CD14-positive monocyte (primary cell): ENCODE measurements at regions not wholly inside any gene's neighbourhood (a gene's known extent, or its start where the extent isn't known, plus 50 kb on each side); places are given as distances from the start of the nearest gene placed in this dataset.

Experiments used
- DNase-seq, 3 donors: peaks; one replicate each; pipeline ENCODE4 v3.0.0-alpha.2; 2011 to 2022
- H2AFZ ChIP-seq: 2 replicates; pipeline ENCODE4 v1.6.0; 2012; ENCODE audit warnings: mild to moderate bottlenecking, low read depth, low read length, inconsistent platforms; ENCODE audit not compliant: insufficient read depth, poor library complexity, severe bottlenecking
- H3K27ac ChIP-seq, 2 donors: 1 replicate in 1 of 2; 2 replicates in 1 of 2; pipeline ENCODE4 v1.5.1; 2012 to 2013; ENCODE audit warnings: low read length in 2 of 2, control low read depth in 1 of 2, inconsistent platforms in 1 of 2, low read depth in 1 of 2, mild to moderate bottlenecking in 1 of 2
- H3K27me3 ChIP-seq, 2 donors: one replicate each; pipeline versions ENCODE4 v1.6.0 to v1.6.1; 2011 to 2013; ENCODE audit warnings: low read length in 2 of 2; ENCODE audit not compliant: control insufficient read depth in 2 of 2, insufficient read depth in 2 of 2
- H3K36me3 ChIP-seq, 2 donors: replicated peaks in 1 of 2; 1 replicate in 1 of 2; 2 replicates in 1 of 2; pipeline versions ENCODE4 v1.5.1 to v1.6.1; 2012 to 2013; ENCODE audit warnings: low read length in 2 of 2, control low read depth in 1 of 2, inconsistent platforms in 1 of 2, mild to moderate bottlenecking in 1 of 2; ENCODE audit not compliant: insufficient read depth in 2 of 2, control insufficient read depth in 1 of 2
- H3K4me1 ChIP-seq, 2 donors: 1 replicate in 1 of 2; 2 replicates in 1 of 2; pipeline versions ENCODE4 v1.5.1 to v1.6.1; 2012 to 2013; ENCODE audit warnings: low read length in 2 of 2, control low read depth in 1 of 2, inconsistent platforms in 1 of 2, mild to moderate bottlenecking in 1 of 2, moderate library complexity in 1 of 2; ENCODE audit not compliant: insufficient read depth in 2 of 2, control insufficient read depth in 1 of 2
- H3K4me2 ChIP-seq: replicated peaks from 2 replicates; pipeline ENCODE3; 2012; ENCODE audit warnings: low read length, moderate library complexity, mild to moderate bottlenecking; ENCODE audit not compliant: poor library complexity, severe bottlenecking; ENCODE audit errors: extremely low read depth
- H3K4me3 ChIP-seq, 3 experiments: fragments of 200-600 bp in 1 of 3; sonication (generic) in 1 of 3; replicated peaks in 1 of 3; 1 replicate in 2 of 3; 2 replicates in 1 of 3; pipeline ENCODE4 v1.5.1; 2011 to 2013; ENCODE audit warnings: low read length in 3 of 3, mild to moderate bottlenecking in 3 of 3, control low read depth in 2 of 3, low read depth in 2 of 3, inconsistent platforms in 1 of 3, moderate library complexity in 1 of 3
- H3K79me2 ChIP-seq: 2 replicates; pipeline ENCODE4 v1.6.0; 2012; ENCODE audit warnings: mild to moderate bottlenecking, control low read depth, inconsistent platforms, low read length, moderate library complexity; ENCODE audit not compliant: insufficient read depth
- H3K9ac ChIP-seq: 2 replicates; pipeline ENCODE4 v1.6.0; 2017; ENCODE audit warnings: low read length, mild to moderate bottlenecking; ENCODE audit not compliant: insufficient read depth, poor library complexity, severe bottlenecking
- H3K9me3 ChIP-seq, 2 donors: replicated peaks in 1 of 2; 1 replicate in 1 of 2; 2 replicates in 1 of 2; pipeline versions ENCODE4 v1.5.1 to v1.6.1; 2012 to 2013; ENCODE audit warnings: low read length in 2 of 2, control low read depth in 1 of 2; ENCODE audit not compliant: control insufficient read depth in 1 of 2, insufficient read depth in 1 of 2
- H4K20me1 ChIP-seq: 2 replicates; pipeline ENCODE4 v1.6.0; 2012; ENCODE audit warnings: mild to moderate bottlenecking, low read length, control low read depth, moderate library complexity; ENCODE audit not compliant: insufficient read depth
- H3K27ac Mint-ChIP-seq, 7 donors: one replicate each; pipeline ENCODE4 v1.8.0; 2020; ENCODE audit warnings: mild to moderate bottlenecking in 7 of 7, mixed read lengths in 7 of 7, moderate library complexity in 6 of 7, inconsistent platforms in 2 of 7
- H3K27me3 Mint-ChIP-seq, 3 donors: one replicate each; pipeline ENCODE4 v1.8.0; 2021 to 2022; ENCODE audit warnings: low read depth in 3 of 3, mild to moderate bottlenecking in 3 of 3, mixed read lengths in 3 of 3, moderate library complexity in 3 of 3, inconsistent platforms in 1 of 3
- H3K36me3 Mint-ChIP-seq, 2 donors: one replicate each; pipeline ENCODE4 v1.8.0; 2020; ENCODE audit warnings: mixed read lengths in 2 of 2, inconsistent platforms in 1 of 2, mild to moderate bottlenecking in 1 of 2
- H3K4me1 Mint-ChIP-seq: one replicate; pipeline ENCODE4 v1.8.0; 2020; ENCODE audit warnings: mild to moderate bottlenecking, mixed read lengths
- H3K4me3 Mint-ChIP-seq, 2 donors: one replicate each; pipeline ENCODE4 v1.8.0; 2020; ENCODE audit warnings: mild to moderate bottlenecking in 2 of 2, mixed read lengths in 2 of 2, moderate library complexity in 1 of 2
- H3K9me3 Mint-ChIP-seq, 7 donors: one replicate each; pipeline ENCODE4 v1.8.0; 2020 to 2022; ENCODE audit warnings: mixed read lengths in 7 of 7, mild to moderate bottlenecking in 6 of 7, moderate library complexity in 6 of 7, inconsistent platforms in 2 of 7
- CTCF ChIP-seq: fragments of 200-600 bp; IDR thresholded peaks from one replicate; pipeline ENCODE4 v1.8.0; 2022; ENCODE audit warnings: antibody characterized with exemption, mild to moderate bottlenecking
- WGBS: methylation state at CpG from one replicate; pipeline ENCODE4 v1.1.5; 2013; ENCODE audit warnings: missing lambda C conversion rate; ENCODE audit not compliant: insufficient coverage; 5-methylcytosine and 5-hydroxymethylcytosine counted together
- intact Hi-C, 2 donors: fragments of 100-400 bp; cut with micrococcal nuclease; formaldehyde crosslinking; loops; one replicate each; pipeline versions ENCODE4 v1.15.0 to v1.15.1; 2023

GRCh38 chr5:77944757-77945340 lies 168.7 kb upstream of the TBCA start:
- intact Hi-C loops = no loop called here
- H3K4me2 ChIP-seq = no peak overlapping the region
- H3K4me1 ChIP-seq = no peaks in the 10 kb centered on the region
- peaks cover 15 to 27% (median 17%) of the 10 kb centered on the region in 3 donors for H3K27me3 Mint-ChIP-seq
- no peak overlapping the region for H3K4me3 ChIP-seq
- 100% methylated on average over 1 of the region's 3 CpGs for WGBS
- H4K20me1 ChIP-seq = no peaks in the 10 kb centered on the region
- H3K9me3 ChIP-seq = peaks cover 0 to 3% of the 10 kb centered on the region in 2 donors
- no peak overlapping the region for H2AFZ ChIP-seq
- H3K9ac ChIP-seq = no peak overlapping the region
- peaks cover 0 to 13% (median 3%) of the 10 kb centered on the region in 7 donors for H3K9me3 Mint-ChIP-seq
- DNase-seq = no peak
- H3K79me2 ChIP-seq = no peaks in the 10 kb centered on the region
- H3K4me1 Mint-ChIP-seq = no peaks in the 10 kb centered on the region
- no peaks in the 10 kb centered on the region for H3K36me3 Mint-ChIP-seq
- H3K36me3 ChIP-seq = no peaks in the 10 kb centered on the region
- peak overlapping the region in 1 of 7 donors; percentile 44 for H3K27ac Mint-ChIP-seq
- H3K27me3 ChIP-seq = peaks cover 5 to 14% of the 10 kb centered on the region in 2 donors
- no peak overlapping the region for H3K27ac ChIP-seq
- peak; percentile 27 for TF ChIP-seq CTCF
- peak overlapping the region in 1 of 2 donors; percentile 28 for H3K4me3 Mint-ChIP-seq

- no peak for TF ChIP-seq CTCF
- WGBS = 83% methylated on average over 1 of the region's 2 CpGs
- H3K9ac ChIP-seq = no peak overlapping the region
- no peaks in the 10 kb centered on the region for H3K4me1 ChIP-seq
- Mint-ChIP-seq H3K9me3 (peaks cover 0 to 14% (median 3%) of the 10 kb centered on the region in 7 donors), H3K27me3 (peaks cover 12 to 24% (median 15%) of the 10 kb centered on the region in 3 donors), H3K4me1 (no peaks in the 10 kb centered on the region), H3K27ac (no peak overlapping the region), H3K4me3 (no peak overlapping the region), H3K36me3 (no peaks in the 10 kb centered on the region)
- H3K36me3 ChIP-seq = no peaks in the 10 kb centered on the region
- DNase-seq = no peak
- intact Hi-C loops = no loop called here
- H3K9me3 ChIP-seq = peaks cover 0 to 3% of the 10 kb centered on the region in 2 donors
- peaks cover 4 to 9% of the 10 kb centered on the region in 2 donors for H3K27me3 ChIP-seq
- no peak overlapping the region for H3K4me2 ChIP-seq
- no peak overlapping the region for H2AFZ ChIP-seq
- no peak overlapping the region for H3K4me3 ChIP-seq
- H3K27ac ChIP-seq = no peak overlapping the region
- no peaks in the 10 kb centered on the region for H3K79me2 ChIP-seq
- H4K20me1 ChIP-seq = no peaks in the 10 kb centered on the region
Observed at GRCh38 chr5:77943851-77944250, 167.7 kb upstream of the TBCA start.
